ENCODE measurements at regions not wholly inside any gene's neighbourhood (a gene's known extent, or its start where the extent isn't known, plus 50 kb on each side); places are given as distances from the start of the nearest gene placed in this dataset.

GRCh38 chr12:131349397-131350127, 361.3 kb upstream of the SFSWAP start:
- in situ Hi-C loops (cut with MboI; ENCODE audit: low sequenced_read_pairs, unreplicated experiment): no loop called here
- TF ChIP-seq, protein P1, sequence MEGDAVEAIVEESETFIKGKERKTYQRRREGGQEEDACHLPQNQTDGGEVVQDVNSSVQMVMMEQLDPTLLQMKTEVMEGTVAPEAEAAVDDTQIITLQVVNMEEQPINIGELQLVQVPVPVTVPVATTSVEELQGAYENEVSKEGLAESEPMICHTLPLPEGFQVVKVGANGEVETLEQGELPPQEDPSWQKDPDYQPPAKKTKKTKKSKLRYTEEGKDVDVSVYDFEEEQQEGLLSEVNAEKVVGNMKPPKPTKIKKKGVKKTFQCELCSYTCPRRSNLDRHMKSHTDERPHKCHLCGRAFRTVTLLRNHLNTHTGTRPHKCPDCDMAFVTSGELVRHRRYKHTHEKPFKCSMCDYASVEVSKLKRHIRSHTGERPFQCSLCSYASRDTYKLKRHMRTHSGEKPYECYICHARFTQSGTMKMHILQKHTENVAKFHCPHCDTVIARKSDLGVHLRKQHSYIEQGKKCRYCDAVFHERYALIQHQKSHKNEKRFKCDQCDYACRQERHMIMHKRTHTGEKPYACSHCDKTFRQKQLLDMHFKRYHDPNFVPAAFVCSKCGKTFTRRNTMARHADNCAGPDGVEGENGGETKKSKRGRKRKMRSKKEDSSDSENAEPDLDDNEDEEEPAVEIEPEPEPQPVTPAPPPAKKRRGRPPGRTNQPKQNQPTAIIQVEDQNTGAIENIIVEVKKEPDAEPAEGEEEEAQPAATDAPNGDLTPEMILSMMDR (IDR thresholded peaks at IDR 0.05; ENCODE audit: borderline replicate concordance, control extremely low read depth, extremely low read depth, insufficient read depth, missing control alignments): no peak
- DNase-seq (ENCODE audit: low spot score): no peak

GRCh38 chr12:131350943-131351318, 360.0 kb upstream of the SFSWAP start:
- DNase-seq (ENCODE audit: low spot score): peak; percentile 15
- TF ChIP-seq, protein P1 (IDR thresholded peaks at IDR 0.05; ENCODE audit: borderline replicate concordance, control extremely low read depth, extremely low read depth, insufficient read depth, missing control alignments): no peak
- in situ Hi-C loops (cut with MboI; ENCODE audit: low sequenced_read_pairs, unreplicated experiment): no loop called here

DNA sequence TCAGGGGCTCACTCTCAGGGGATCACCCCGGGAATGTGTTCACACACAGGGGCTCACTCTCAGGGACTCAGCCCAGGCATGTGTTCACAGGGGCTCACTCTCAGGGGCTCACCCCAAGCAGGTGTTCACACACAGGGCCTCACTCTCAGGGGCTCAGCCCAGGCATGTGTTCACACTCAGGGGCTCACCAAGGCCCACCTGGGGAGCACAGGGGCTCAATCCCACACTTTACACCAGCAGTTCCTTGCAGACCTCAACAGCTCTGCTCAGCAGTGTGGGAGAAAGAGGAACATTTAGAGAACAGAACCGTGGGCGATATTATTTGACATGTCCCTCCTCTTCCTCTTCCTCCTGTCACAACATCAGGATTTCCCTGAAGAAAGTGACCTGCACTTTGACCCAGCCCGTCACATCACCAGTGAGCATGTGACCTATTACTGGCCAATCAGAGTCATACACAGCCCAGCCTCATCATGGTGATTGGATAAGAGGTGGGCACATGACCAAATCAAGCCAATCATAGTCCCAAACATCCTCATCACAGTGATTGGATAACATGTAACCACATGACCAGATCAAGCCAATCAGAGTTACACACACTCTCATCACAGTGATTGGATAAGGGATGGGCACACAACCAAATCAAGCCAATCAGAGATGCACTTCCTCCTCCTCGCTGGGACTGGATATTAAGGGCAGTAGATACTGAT, 359.4 kb upstream of the SFSWAP start:
- TF ChIP-seq, protein P1 (IDR thresholded peaks at IDR 0.05; ENCODE audit: borderline replicate concordance, control extremely low read depth, extremely low read depth, insufficient read depth, missing control alignments): no peak
- in situ Hi-C loops (cut with MboI; ENCODE audit: low sequenced_read_pairs, unreplicated experiment): no loop called here
- DNase-seq (ENCODE audit: low spot score): peak; percentile 28

- in situ Hi-C loops (cut with MboI; ENCODE audit: low sequenced_read_pairs, unreplicated experiment): no loop called here
- TF ChIP-seq, protein P1 (IDR thresholded peaks at IDR 0.05; ENCODE audit: borderline replicate concordance, control extremely low read depth, extremely low read depth, insufficient read depth, missing control alignments): no peak
- no peak for DNase-seq (ENCODE audit: low spot score)
These were observed 358.5 kb upstream of the SFSWAP start for GRCh38 chr12:131352296-131352900.

DNA sequence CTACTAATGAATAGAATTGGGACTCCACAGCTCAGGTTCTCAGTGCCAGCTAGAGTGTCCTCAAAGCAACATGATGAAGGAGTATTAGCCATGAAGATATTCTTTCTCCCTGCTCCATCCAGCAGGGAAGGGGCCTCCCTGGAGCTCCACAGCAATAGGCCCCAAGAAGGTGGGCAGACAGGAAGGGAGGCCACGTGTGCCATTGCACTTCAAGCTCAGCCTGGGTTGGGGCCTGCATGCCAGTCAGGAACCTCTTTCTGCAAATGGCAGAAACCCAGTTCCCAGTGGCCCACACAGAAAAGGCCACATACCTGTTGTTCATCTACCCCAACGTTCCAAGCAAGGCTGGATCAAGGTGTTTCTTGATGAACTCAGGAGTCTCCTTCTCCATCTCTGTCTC, 357.5 kb upstream of the SFSWAP start:
- in situ Hi-C loops (cut with MboI; ENCODE audit: low sequenced_read_pairs, unreplicated experiment): no loop called here
- TF ChIP-seq, protein P1 (IDR thresholded peaks at IDR 0.05; ENCODE audit: borderline replicate concordance, control extremely low read depth, extremely low read depth, insufficient read depth, missing control alignments): no peak
- DNase-seq (ENCODE audit: low spot score): peak; percentile 13

GRCh38 chr12:131353826-131354225, 357.1 kb upstream of the SFSWAP start:
- no peak for DNase-seq (ENCODE audit: low spot score)
- in situ Hi-C loops (cut with MboI; ENCODE audit: low sequenced_read_pairs, unreplicated experiment): no loop called here
- TF ChIP-seq, protein P1 (IDR thresholded peaks at IDR 0.05; ENCODE audit: borderline replicate concordance, control extremely low read depth, extremely low read depth, insufficient read depth, missing control alignments): no peak

Data from GM13976 (cell line).